Ovary (tissue), 7 donors: ENCODE measurements at regions not wholly inside any gene's neighbourhood (a gene's known extent, or its start where the extent isn't known, plus 50 kb on each side); places are given as distances from the start of the nearest gene placed in this dataset.
"Not testable (repeated sequence)": the region's sequence is repeated elsewhere in the genome, so short reads cannot be mapped to it uniquely, and the experiment has no call there.

Experiments used
- DNase-seq, 5 donors: peaks; one replicate each; pipeline ENCODE4 v3.0.0-alpha.2; 2019 to 2020
- H3K27ac ChIP-seq, 2 donors: fragments of 200-600 bp; one replicate each; pipeline versions ENCODE4 v1.5.1 to v1.8.0; 2019 to 2022
- H3K27me3 ChIP-seq: fragments of 200-600 bp; one replicate; pipeline ENCODE4 v1.8.0; 2022
- H3K36me3 ChIP-seq: fragments of 200-600 bp; sonication (generic); one replicate; pipeline ENCODE4 v1.5.1; 2019
- H3K4me1 ChIP-seq: one replicate; pipeline ENCODE4 v1.8.1; 2013; ENCODE audit warnings: mild to moderate bottlenecking, moderate library complexity; ENCODE audit not compliant: insufficient read depth
- H3K4me3 ChIP-seq: fragments of 200-600 bp; sonication (generic); one replicate; pipeline ENCODE4 v1.5.1; 2017
- H3K9me3 ChIP-seq, 2 donors: fragments of 200-600 bp in 1 of 2; sonication (generic) in 1 of 2; one replicate each; pipeline versions ENCODE4 v1.5.1 to v1.8.1; 2013 to 2019; ENCODE audit warnings: mild to moderate bottlenecking in 1 of 2, moderate library complexity in 1 of 2
- CTCF ChIP-seq, 3 donors: fragments of 450-650 bp in 2 of 3; fragments of 200-600 bp in 1 of 3; IDR thresholded peaks; one replicate each; pipeline versions ENCODE4 v1.5.1 to v1.8.0; 2016 to 2022; ENCODE audit warnings: antibody characterized with exemption in 3 of 3, mild to moderate bottlenecking in 1 of 3
- EP300 ChIP-seq: sonication (generic); formaldehyde crosslinking; IDR thresholded peaks from one replicate; pipeline ENCODE4 v1.6.1; 2017; ENCODE audit warnings: antibody characterized with exemption
- POLR2A ChIP-seq: fragments of 450-650 bp; IDR thresholded peaks from one replicate; pipeline ENCODE4 v1.6.1; 2017; ENCODE audit warnings: antibody characterized with exemption, mild to moderate bottlenecking, moderate library complexity
- WGBS, 3 donors: extraction: QIAGEN DNeasy Blood & Tissue Kit in 1 of 3; methylation state at CpG; one replicate each; pipeline versions ENCODE4 v1.1.5 to v1.1.7; 2013 to 2017; 5-methylcytosine and 5-hydroxymethylcytosine counted together
- intact Hi-C, 4 donors: fragments of 100-400 bp; cut with DNase I; formaldehyde crosslinking; loops; one replicate each; pipeline versions ENCODE4 v1.11.0 to v1.15.1; 2022 to 2023
- donor health status: DM: no; HTN: no; CAD: no; lungs with moderate emphysema.
- donor health status: DM: no; HTN: no; CAD: no.
- donor health status: Bipolar disorder and iron deficiency.
- donor health status: DM: no; HTN: no; CAD: no.
- donor health status: DM: yes; HTN: yes; CAD: no.

GRCh38 chr20:47978428-47979120 lies 193.3 kb upstream of the SULF2 start:
- peak overlapping the region in 1 of 2 donors; percentile 24 for H3K27ac ChIP-seq
- not testable (repeated sequence) for H3K9me3 ChIP-seq, DNase-seq, H3K36me3 ChIP-seq, H3K4me1 ChIP-seq, H3K27me3 ChIP-seq, H3K4me3 ChIP-seq
- intact Hi-C loops: loop anchor here in 1 of 4 donors (10.0 kb wide), 1 partner anchor 194 kb away; the partner anchor contains the start of gene SULF2
- WGBS, 3 donors: 72 to 92% (median 81%) methylated on average over 4 to 6 of the region's 19 CpGs

- WGBS, 3 donors: 71 to 81% (median 73%) methylated on average over 8 of the region's 8 CpGs
- not testable (repeated sequence) for H3K4me1 ChIP-seq, H3K4me3 ChIP-seq, H3K9me3 ChIP-seq, H3K27ac ChIP-seq, H3K27me3 ChIP-seq, H3K36me3 ChIP-seq
- peak in 1 of 5 donors; percentile 24 for DNase-seq
- intact Hi-C loops: loop anchor here in 1 of 4 donors (10.0 kb wide), 1 partner anchor 193 kb away; the partner anchor contains the start of gene SULF2
Observed at GRCh38 chr20:47977789-47978252, 192.5 kb upstream of the SULF2 start.

GRCh38 chr20:47977017-47977788 lies 191.9 kb upstream of the SULF2 start:
- H3K4me3 ChIP-seq, H3K27me3 ChIP-seq, DNase-seq, H3K36me3 ChIP-seq, H3K27ac ChIP-seq, H3K9me3 ChIP-seq, H3K4me1 ChIP-seq: not testable (repeated sequence)
- 87 to 88% (median 88%) methylated on average over 19 to 20 of the region's 20 CpGs for WGBS, 3 donors
- intact Hi-C loops: loop anchor here in 1 of 4 donors (10.0 kb wide), 1 partner anchor 192 kb away; the partner anchor contains the start of gene SULF2

- H3K4me1 ChIP-seq: peaks cover 4% of the 10 kb centered on the region
- H3K36me3 ChIP-seq: no peaks in the 10 kb centered on the region
- H3K27ac ChIP-seq: no peak overlapping the region
- intact Hi-C loops: loop anchor here in 1 of 4 donors (10.0 kb wide), 1 partner anchor 190 kb away; the partner anchor contains the start of gene SULF2
- no peak for DNase-seq
- H3K27me3 ChIP-seq: no peaks in the 10 kb centered on the region
- no peaks in the 10 kb centered on the region for H3K9me3 ChIP-seq
- no peak overlapping the region for H3K4me3 ChIP-seq
- 84 to 88% (median 85%) methylated on average over 8 of the region's 8 CpGs for WGBS, 3 donors
- TF ChIP-seq POLR2A (no peak), CTCF (IDR thresholded peaks at IDR 0.05) (no peak), EP300 (no peak)
Observed at GRCh38 chr20:47974234-47974878, 189.1 kb upstream of the SULF2 start.

GRCh38 chr20:47973519-47974233 lies 188.4 kb upstream of the SULF2 start:
- Histone ChIP-seq H3K9me3 (no peaks in the 10 kb centered on the region), H3K36me3 (no peaks in the 10 kb centered on the region), H3K4me1 (peaks cover 4% of the 10 kb centered on the region), H3K27me3 (no peaks in the 10 kb centered on the region), H3K4me3 (no peak overlapping the region), H3K27ac (no peak overlapping the region)
- TF ChIP-seq POLR2A: no peak
- TF ChIP-seq CTCF (IDR thresholded peaks at IDR 0.05): no peak
- TF ChIP-seq EP300: no peak
- intact Hi-C loops: loop anchor here in 1 of 4 donors (10.0 kb wide), 1 partner anchor 189 kb away; the partner anchor contains the start of gene SULF2
- 80 to 81% (median 81%) methylated on average over 23 to 26 of the region's 26 CpGs for WGBS, 3 donors
- DNase-seq: no peak
